IPS-20b (cell line): ENCODE measurements at regions not wholly inside any gene's neighbourhood (a gene's known extent, or its start where the extent isn't known, plus 50 kb on each side); places are given as distances from the start of the nearest gene placed in this dataset.

ENCODE experiments used
- H3K27ac ChIP-seq: one replicate; pipeline ENCODE4 v1.5.1; 2013; ENCODE audit warnings: low read length
- H3K27me3 ChIP-seq: 2 replicates; pipeline ENCODE4 v1.6.1; 2013; ENCODE audit warnings: mild to moderate bottlenecking, low read length, inconsistent platforms; ENCODE audit not compliant: insufficient read depth
- H3K36me3 ChIP-seq: 2 replicates; pipeline ENCODE4 v1.6.1; 2013; ENCODE audit warnings: low read depth, mild to moderate bottlenecking, inconsistent platforms, low read length, moderate library complexity; ENCODE audit not compliant: insufficient read depth
- H3K4me1 ChIP-seq: 2 replicates; pipeline ENCODE4 v1.6.1; 2013; ENCODE audit warnings: mild to moderate bottlenecking, control low read depth, inconsistent platforms, low read length, moderate library complexity; ENCODE audit not compliant: insufficient read depth
- H3K4me3 ChIP-seq: 2 replicates; pipeline ENCODE4 v1.5.1; 2013; ENCODE audit warnings: mild to moderate bottlenecking, low read length, inconsistent platforms
- H3K9ac ChIP-seq: 2 replicates; pipeline ENCODE4 v1.6.1; 2013; ENCODE audit warnings: low read depth, mild to moderate bottlenecking, inconsistent platforms, low read length, moderate library complexity
- H3K9me3 ChIP-seq: 2 replicates; pipeline ENCODE4 v1.6.1; 2013; ENCODE audit warnings: mild to moderate bottlenecking, low read depth, low read length, inconsistent platforms; ENCODE audit not compliant: insufficient read depth

- H3K4me1 ChIP-seq, result no peaks in the 10 kb centered on the region
- no peak overlapping the region for H3K4me3 ChIP-seq
- H3K27me3 ChIP-seq, result no peaks in the 10 kb centered on the region
- no peaks in the 10 kb centered on the region for H3K9me3 ChIP-seq
- no peak overlapping the region for H3K9ac ChIP-seq
- H3K36me3 ChIP-seq, result no peaks in the 10 kb centered on the region
- no peak overlapping the region for H3K27ac ChIP-seq
These were observed 223.9 kb downstream of the CDCA7 start for GRCh38 chr2:173578404-173579107.

- no peaks in the 10 kb centered on the region for H3K27me3 ChIP-seq
- no peak overlapping the region for H3K27ac ChIP-seq
- H3K4me3 ChIP-seq, result no peak overlapping the region
- H3K9me3 ChIP-seq, result no peaks in the 10 kb centered on the region
- no peaks in the 10 kb centered on the region for H3K4me1 ChIP-seq
- no peaks in the 10 kb centered on the region for H3K36me3 ChIP-seq
- no peak overlapping the region for H3K9ac ChIP-seq
These were observed 225.7 kb downstream of the CDCA7 start for GRCh38 chr2:173580351-173580750.

- Histone ChIP-seq H3K9me3 (no peaks in the 10 kb centered on the region), H3K4me1 (no peaks in the 10 kb centered on the region), H3K27me3 (no peaks in the 10 kb centered on the region), H3K27ac (no peak overlapping the region), H3K36me3 (no peaks in the 10 kb centered on the region), H3K9ac (no peak overlapping the region), H3K4me3 (no peak overlapping the region)
These were observed 226.3 kb downstream of the CDCA7 start for GRCh38 chr2:173580956-173581355.

GRCh38 chr2:173583196-173583595, 228.5 kb downstream of the CDCA7 start:
- Histone ChIP-seq H3K9me3 (no peaks in the 10 kb centered on the region), H3K9ac (no peak overlapping the region), H3K4me1 (no peaks in the 10 kb centered on the region), H3K36me3 (no peaks in the 10 kb centered on the region), H3K27ac (no peak overlapping the region), H3K4me3 (no peak overlapping the region), H3K27me3 (no peaks in the 10 kb centered on the region)

- H3K36me3 ChIP-seq, result no peaks in the 10 kb centered on the region
- no peaks in the 10 kb centered on the region for H3K4me1 ChIP-seq
- no peak overlapping the region for H3K27ac ChIP-seq
- no peak overlapping the region for H3K4me3 ChIP-seq
- no peak overlapping the region for H3K9ac ChIP-seq
- no peaks in the 10 kb centered on the region for H3K9me3 ChIP-seq
- H3K27me3 ChIP-seq, result no peaks in the 10 kb centered on the region
These were observed 229.3 kb downstream of the CDCA7 start for GRCh38 chr2:173584000-173584399.

GRCh38 chr2:173584676-173585458, 230.2 kb downstream of the CDCA7 start:
- Histone ChIP-seq H3K27me3 (no peaks in the 10 kb centered on the region), H3K4me1 (no peaks in the 10 kb centered on the region), H3K4me3 (no peak overlapping the region), H3K27ac (no peak overlapping the region), H3K9me3 (no peaks in the 10 kb centered on the region), H3K36me3 (no peaks in the 10 kb centered on the region), H3K9ac (no peak overlapping the region)

GRCh38 chr2:173588931-173589369, 234.3 kb downstream of the CDCA7 start:
- no peak overlapping the region for H3K9ac ChIP-seq
- H3K4me1 ChIP-seq, result peaks cover 2% of the 10 kb centered on the region; the same call in 1 of the 2 replicates
- H3K9me3 ChIP-seq, result peaks cover 21% of the 10 kb centered on the region
- no peak overlapping the region for H3K4me3 ChIP-seq
- no peak overlapping the region for H3K27ac ChIP-seq
- H3K36me3 ChIP-seq, result no peaks in the 10 kb centered on the region
- no peaks in the 10 kb centered on the region for H3K27me3 ChIP-seq

GRCh38 chr2:173589604-173590275, 235.1 kb downstream of the CDCA7 start:
- Histone ChIP-seq H3K27me3 (no peaks in the 10 kb centered on the region), H3K4me1 (peaks cover 2% of the 10 kb centered on the region; the same call in 1 of the 2 replicates), H3K27ac (no peak overlapping the region), H3K4me3 (no peak overlapping the region), H3K9ac (no peak overlapping the region), H3K36me3 (no peaks in the 10 kb centered on the region), H3K9me3 (peaks cover 27% of the 10 kb centered on the region)

- no peaks in the 10 kb centered on the region for H3K36me3 ChIP-seq
- no peak overlapping the region for H3K27ac ChIP-seq
- peaks cover 2% of the 10 kb centered on the region; the same call in 1 of the 2 replicates for H3K4me1 ChIP-seq
- peaks cover 27% of the 10 kb centered on the region for H3K9me3 ChIP-seq
- H3K4me3 ChIP-seq, result no peak overlapping the region
- H3K27me3 ChIP-seq, result no peaks in the 10 kb centered on the region
- H3K9ac ChIP-seq, result no peak overlapping the region
These were observed 235.7 kb downstream of the CDCA7 start for GRCh38 chr2:173590276-173590861.

- Histone ChIP-seq H3K27ac (no peak overlapping the region), H3K27me3 (no peaks in the 10 kb centered on the region), H3K4me3 (no peak overlapping the region), H3K9ac (no peak overlapping the region), H3K9me3 (peaks cover 27% of the 10 kb centered on the region), H3K36me3 (no peaks in the 10 kb centered on the region), H3K4me1 (peaks cover 2% of the 10 kb centered on the region; the same call in 1 of the 2 replicates)
These were observed 238.4 kb downstream of the CDCA7 start for GRCh38 chr2:173593109-173593508.

- Histone ChIP-seq H3K27me3 (no peaks in the 10 kb centered on the region), H3K4me3 (no peak overlapping the region), H3K4me1 (no peaks in the 10 kb centered on the region), H3K9ac (no peak overlapping the region), H3K9me3 (peaks cover 27% of the 10 kb centered on the region), H3K36me3 (no peaks in the 10 kb centered on the region), H3K27ac (no peak overlapping the region)
These were observed 241.6 kb downstream of the CDCA7 start for GRCh38 chr2:173596244-173596643.
